Stromal cell of bone marrow (primary cell): ENCODE measurements at regions not wholly inside any gene's neighbourhood (a gene's known extent, or its start where the extent isn't known, plus 50 kb on each side); places are given as distances from the start of the nearest gene placed in this dataset.
A peak's percentile ranks its signal among the peaks of the same experiment; 100 is the strongest.
"Not testable (repeated sequence)": the region's sequence is repeated elsewhere in the genome, so short reads cannot be mapped to it uniquely, and the experiment has no call there.

ENCODE experiments used
- DNase-seq: peaks from one replicate; pipeline ENCODE4 v3.0.0-alpha.2; 2012; ENCODE audit warnings: low read depth

- no peak for DNase-seq
These were observed 151.1 kb downstream of the CTTN start for GRCh38 chr11:70549386-70549785.

- no peak for DNase-seq
These were observed 151.5 kb downstream of the CTTN start for GRCh38 chr11:70549796-70550195.

GRCh38 chr11:70550456-70551195 lies 152.3 kb downstream of the CTTN start:
- DNase-seq, result no peak

- peak; percentile 5 for DNase-seq
These were observed 153.2 kb downstream of the CTTN start for GRCh38 chr11:70551351-70552166.

- DNase-seq, result no peak
These were observed 154.1 kb downstream of the CTTN start for GRCh38 chr11:70552167-70553150.

GRCh38 chr11:70555078-70555477 lies 156.7 kb downstream of the CTTN start:
- DNase-seq, result no peak

GRCh38 chr11:70556884-70557741 lies 158.8 kb downstream of the CTTN start:
- DNase-seq, result no peak

GRCh38 chr11:70557742-70558485 lies 159.6 kb downstream of the CTTN start:
- no peak for DNase-seq

- DNase-seq, result no peak
These were observed 160.4 kb downstream of the CTTN start for GRCh38 chr11:70558681-70559080.

- DNase-seq, result no peak
These were observed 161.2 kb downstream of the CTTN start for GRCh38 chr11:70559516-70559915.

- DNase-seq, result not testable (repeated sequence)
These were observed 162.3 kb downstream of the CTTN start for GRCh38 chr11:70560621-70561020.

- no peak for DNase-seq
These were observed 168.6 kb downstream of the CTTN start for GRCh38 chr11:70566768-70567530.

- no peak for DNase-seq
These were observed 169.3 kb downstream of the CTTN start for GRCh38 chr11:70567680-70568034.

GRCh38 chr11:70568035-70568813 lies 169.9 kb downstream of the CTTN start:
- peak; percentile 43 for DNase-seq

GRCh38 chr11:70568814-70569617 lies 170.7 kb downstream of the CTTN start:
- no peak for DNase-seq

GRCh38 chr11:70569618-70569890 lies 171.2 kb downstream of the CTTN start:
- DNase-seq, result no peak

- DNase-seq, result no peak
These were observed 171.8 kb downstream of the CTTN start for GRCh38 chr11:70569996-70570692.
